ENCODE measurements at regions not wholly inside any gene's neighbourhood (a gene's known extent, or its start where the extent isn't known, plus 50 kb on each side); places are given as distances from the start of the nearest gene placed in this dataset.

- DNase-seq, result peak; percentile 74 to 80
- Histone ChIP-seq H3K27me3 (no peaks in the 10 kb centered on the region), H3K4me3 (replicated peaks in 1 of 3) (no peak overlapping the region), H3K36me3 (no peaks in the 10 kb centered on the region), H3K9me3 (no peaks in the 10 kb centered on the region), H3K27ac (no peak overlapping the region), H3K4me1 (peaks cover 0 to 3% of the 10 kb centered on the region in 2 donors)
- TF ChIP-seq CTCF (IDR thresholded peaks at IDR 0.05) (no peak), POLR2A (IDR thresholded peaks at IDR 0.05) (no peak)
- WGBS, 2 donors, result 27 to 41% methylated on average over 9 of the region's 9 CpGs
- intact Hi-C loops (cut with DNase I), result no loop called here
These were observed 118.6 kb upstream of the PARD3 start for GRCh38 chr10:34933676-34934075.

- Histone ChIP-seq H3K27me3 (no peaks in the 10 kb centered on the region), H3K36me3 (no peaks in the 10 kb centered on the region), H3K4me1 (peaks cover 0 to 3% of the 10 kb centered on the region in 2 donors), H3K4me3 (replicated peaks in 1 of 3) (no peak overlapping the region), H3K27ac (no peak overlapping the region), H3K9me3 (no peaks in the 10 kb centered on the region)
- intact Hi-C loops (cut with DNase I), result no loop called here
- TF ChIP-seq POLR2A (IDR thresholded peaks at IDR 0.05) (no peak), CTCF (IDR thresholded peaks at IDR 0.05) (no peak)
- 87 to 89% methylated on average over 12 of the region's 12 CpGs for WGBS, 2 donors
- DNase-seq, result no peak
These were observed 117.1 kb upstream of the PARD3 start for GRCh38 chr10:34932235-34932634.

GRCh38 chr10:34931216-34931615, 116.1 kb upstream of the PARD3 start:
- Histone ChIP-seq H3K9me3 (no peaks in the 10 kb centered on the region), H3K27ac (no peak overlapping the region), H3K4me3 (replicated peaks in 1 of 3) (no peak overlapping the region), H3K4me1 (peaks cover 0 to 3% of the 10 kb centered on the region in 2 donors), H3K27me3 (no peaks in the 10 kb centered on the region), H3K36me3 (no peaks in the 10 kb centered on the region)
- intact Hi-C loops (cut with DNase I), result no loop called here
- WGBS, 2 donors, result 94 to 95% methylated on average over 5 of the region's 5 CpGs
- TF ChIP-seq CTCF (IDR thresholded peaks at IDR 0.05), result no peak
- TF ChIP-seq POLR2A (IDR thresholded peaks at IDR 0.05), result no peak
- no peak for DNase-seq

GRCh38 chr10:34922138-34922537, 107.0 kb upstream of the PARD3 start:
- no peaks in the 10 kb centered on the region for H3K27me3 ChIP-seq

GRCh38 chr10:34920578-34920977, 105.5 kb upstream of the PARD3 start:
- Histone ChIP-seq H3K9me3 (no peaks in the 10 kb centered on the region), H3K4me1 (peaks cover 0 to 4% of the 10 kb centered on the region in 2 donors), H3K4me3 (replicated peaks in 1 of 3) (no peak overlapping the region), H3K27me3 (no peaks in the 10 kb centered on the region), H3K27ac (no peak overlapping the region), H3K36me3 (no peaks in the 10 kb centered on the region)
- DNase-seq, result no peak
- no peak for TF ChIP-seq CTCF (IDR thresholded peaks at IDR 0.05)
- no peak for TF ChIP-seq POLR2A (IDR thresholded peaks at IDR 0.05)
- intact Hi-C loops (cut with DNase I), result no loop called here
- 83 to 96% methylated on average over 1 of the region's 1 CpG for WGBS, 2 donors

More at GRCh38 chr10:34922138-34922537, 107.0 kb upstream of the PARD3 start:
- Histone ChIP-seq H3K4me3 (replicated peaks in 1 of 3) (no peak overlapping the region), H3K9me3 (no peaks in the 10 kb centered on the region), H3K36me3 (no peaks in the 10 kb centered on the region), H3K27ac (no peak overlapping the region), H3K4me1 (peaks cover 0 to 3% of the 10 kb centered on the region in 2 donors)
- TF ChIP-seq POLR2A (IDR thresholded peaks at IDR 0.05) (no peak), CTCF (IDR thresholded peaks at IDR 0.05) (no peak)
- DNase-seq, result no peak
- WGBS, 2 donors, result 90 to 93% methylated on average over 5 of the region's 5 CpGs
- intact Hi-C loops (cut with DNase I), result no loop called here

Measured in thyroid gland (tissue), 4 donors.